ENCODE measurements at regions not wholly inside any gene's neighbourhood (a gene's known extent, or its start where the extent isn't known, plus 50 kb on each side); places are given as distances from the start of the nearest gene placed in this dataset.
"Not testable (repeated sequence)": the region's sequence is repeated elsewhere in the genome, so short reads cannot be mapped to it uniquely, and the experiment has no call there.

DNA sequence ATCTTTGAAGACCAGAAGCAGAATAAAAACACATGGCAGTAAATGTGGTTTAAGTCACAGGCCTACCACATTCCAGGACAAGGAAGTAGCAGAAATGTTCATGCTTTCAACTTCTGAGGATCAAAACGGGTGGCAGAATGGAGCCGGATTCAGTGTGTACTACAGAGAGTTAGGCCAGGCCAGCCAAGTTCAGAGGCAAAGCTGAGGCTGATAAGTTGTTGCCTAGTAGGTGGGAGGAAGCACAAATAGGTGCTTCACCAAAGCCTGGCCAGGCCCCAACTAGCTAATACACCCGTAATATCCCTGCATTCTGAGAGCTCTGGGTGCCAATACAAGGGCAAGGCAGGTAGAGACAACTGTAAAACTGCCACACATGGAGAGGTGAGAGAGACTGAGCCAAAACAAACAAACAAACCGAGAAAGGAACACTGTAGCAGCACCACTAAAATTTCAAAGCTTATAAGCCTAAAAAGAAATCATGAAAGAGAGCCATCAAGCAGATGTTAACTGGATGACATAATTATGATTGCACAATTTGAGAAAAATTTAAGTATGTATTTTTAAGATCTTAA lies 156.4 kb upstream of the CBLB start:
- DNase-seq (ENCODE audit: low spot score) = no peak

GRCh38 chr3:106029954-106030626 lies 161.3 kb upstream of the CBLB start:
- no peak for DNase-seq (ENCODE audit: low spot score)

DNA sequence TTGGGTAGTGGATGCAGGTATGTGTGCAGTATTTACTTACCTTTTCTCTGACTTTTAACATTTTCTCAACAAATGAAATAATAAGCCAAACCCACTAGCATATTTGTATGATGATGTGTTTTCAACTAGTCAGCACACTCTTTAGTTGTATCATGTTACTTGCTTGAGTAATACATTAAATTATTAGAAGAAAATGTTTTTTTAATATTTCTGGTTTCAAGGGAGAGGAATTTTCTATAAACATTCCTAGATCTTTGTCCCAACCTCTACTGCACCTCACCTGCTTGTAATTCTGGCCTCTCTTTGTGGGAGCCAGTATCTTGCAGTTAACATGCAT lies 161.8 kb upstream of the CBLB start:
- no peak for DNase-seq (ENCODE audit: low spot score)

DNA sequence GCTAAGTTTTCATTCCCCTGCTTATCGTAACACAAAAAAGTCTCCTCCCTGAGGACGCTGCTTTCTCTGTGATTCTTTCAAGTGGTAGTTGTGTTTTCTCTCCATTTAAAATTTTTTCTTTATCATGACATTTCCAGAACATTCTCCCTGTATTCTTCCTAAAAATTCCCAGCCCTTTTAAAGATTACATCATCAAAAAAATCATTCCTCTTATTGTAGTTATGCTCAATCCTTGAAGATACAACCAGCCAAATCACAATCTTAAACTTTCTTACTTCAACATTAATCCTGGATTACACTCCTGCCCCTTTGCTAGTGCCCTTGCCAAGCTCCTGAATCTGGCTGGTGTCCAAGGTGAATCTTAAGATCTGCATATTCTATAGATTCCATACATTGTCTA lies 163.7 kb upstream of the CBLB start:
- DNase-seq (ENCODE audit: low spot score) = no peak

GRCh38 chr3:106033654-106034053 lies 164.8 kb upstream of the CBLB start:
- peak; percentile 7 for DNase-seq (ENCODE audit: low spot score)

DNA sequence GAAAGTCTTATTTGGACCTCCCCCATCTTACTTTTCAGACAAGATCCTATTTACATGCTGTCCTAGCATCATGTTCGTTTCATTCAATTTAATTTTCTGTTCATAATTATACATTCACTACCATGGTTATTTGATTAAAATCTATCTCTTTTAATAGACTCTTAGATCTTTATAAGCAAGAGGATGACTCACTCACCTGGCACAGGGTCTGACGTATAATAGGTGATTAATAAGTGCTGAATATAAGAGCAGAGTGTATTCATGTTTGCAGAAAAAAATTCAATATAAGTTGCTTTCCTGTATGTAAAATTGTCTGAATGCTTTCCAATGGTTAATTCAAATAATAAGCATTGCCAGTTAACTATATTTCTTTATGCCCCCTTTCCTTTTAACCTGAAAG lies 165.5 kb upstream of the CBLB start:
- DNase-seq (ENCODE audit: low spot score) = no peak

DNA sequence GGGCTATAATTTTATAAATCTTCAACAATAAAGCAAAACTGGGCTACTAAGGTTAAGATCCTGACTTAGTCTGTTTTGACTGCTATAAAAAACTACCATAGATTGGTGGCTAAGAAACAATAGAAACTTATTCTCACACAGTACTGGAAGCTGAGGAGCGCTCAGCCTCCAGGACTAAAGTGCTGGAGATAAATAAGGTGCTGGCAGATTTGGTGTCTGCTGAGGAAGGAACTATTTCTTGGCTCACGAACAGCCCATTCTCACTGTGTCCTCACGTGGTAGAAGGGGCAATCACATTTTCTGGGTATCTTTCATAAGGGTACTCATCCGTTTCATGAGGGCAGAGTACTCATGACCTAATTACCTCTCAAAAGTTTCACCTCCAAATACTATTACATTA lies 166.8 kb upstream of the CBLB start:
- no peak for DNase-seq (ENCODE audit: low spot score)

DNA sequence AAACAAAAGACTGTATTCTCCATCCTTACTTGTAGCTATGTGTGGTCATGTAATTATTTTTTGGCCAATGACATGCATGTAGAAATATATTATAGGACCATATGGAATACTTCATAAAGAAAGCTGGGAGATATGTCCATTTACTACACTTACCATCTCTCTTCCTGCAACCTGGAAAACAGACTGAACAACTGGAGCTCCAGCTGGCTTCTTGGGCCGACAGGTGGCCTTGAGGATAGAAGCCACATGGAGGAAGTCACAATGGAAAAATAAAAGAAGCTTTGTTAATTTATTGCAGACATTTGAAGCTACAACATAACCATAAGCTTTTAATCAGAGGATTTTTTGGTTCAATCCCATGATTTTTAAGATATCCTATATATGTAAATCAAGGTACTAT lies 167.9 kb upstream of the CBLB start:
- no peak for DNase-seq (ENCODE audit: low spot score)

DNA sequence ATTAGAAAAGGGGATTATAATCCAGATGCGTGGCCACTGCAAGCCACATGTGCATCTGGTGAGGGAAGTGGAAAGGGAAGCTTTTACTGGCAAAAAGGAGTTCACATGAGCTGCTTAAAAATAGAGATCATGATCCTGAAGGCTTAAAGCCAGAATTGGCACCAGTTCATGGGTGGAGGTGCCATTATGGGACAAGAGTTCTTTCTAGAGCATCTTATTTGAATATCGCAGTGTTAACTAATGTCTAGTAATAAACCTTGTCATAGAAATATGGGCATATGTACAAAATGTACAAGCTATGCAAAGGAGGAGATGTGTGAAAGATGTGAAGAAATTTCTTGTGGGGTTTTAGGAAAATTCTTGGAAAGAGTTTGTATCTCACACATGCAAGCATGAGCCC lies 178.4 kb upstream of the CBLB start:
- DNase-seq (ENCODE audit: low spot score) = no peak

DNA sequence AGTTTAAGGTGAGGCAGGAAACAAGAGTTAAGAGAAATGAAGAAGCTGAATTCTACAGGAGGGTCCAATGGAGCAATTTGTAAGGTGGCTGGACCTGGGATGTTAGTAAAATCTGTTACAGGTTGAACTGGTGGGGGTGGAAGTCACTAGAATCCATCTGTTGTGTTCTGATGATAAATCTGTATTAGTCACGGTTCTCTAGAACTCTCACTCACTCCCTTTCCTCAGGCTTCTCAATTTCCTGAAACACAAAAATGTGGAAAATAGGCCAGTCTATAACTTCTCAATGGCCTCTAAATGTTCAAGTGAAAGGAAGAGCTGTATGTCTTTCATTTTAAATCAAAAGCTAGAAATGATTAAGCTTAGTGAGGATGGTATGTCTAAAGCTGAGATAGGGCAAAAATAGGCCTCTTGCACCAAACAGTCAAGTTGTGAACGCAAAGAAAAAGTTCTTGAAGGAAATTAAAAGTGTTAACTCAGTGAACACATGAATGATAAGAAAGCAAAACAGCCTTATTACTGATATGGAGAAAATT lies 180.2 kb upstream of the CBLB start:
- no peak for DNase-seq (ENCODE audit: low spot score)

DNA sequence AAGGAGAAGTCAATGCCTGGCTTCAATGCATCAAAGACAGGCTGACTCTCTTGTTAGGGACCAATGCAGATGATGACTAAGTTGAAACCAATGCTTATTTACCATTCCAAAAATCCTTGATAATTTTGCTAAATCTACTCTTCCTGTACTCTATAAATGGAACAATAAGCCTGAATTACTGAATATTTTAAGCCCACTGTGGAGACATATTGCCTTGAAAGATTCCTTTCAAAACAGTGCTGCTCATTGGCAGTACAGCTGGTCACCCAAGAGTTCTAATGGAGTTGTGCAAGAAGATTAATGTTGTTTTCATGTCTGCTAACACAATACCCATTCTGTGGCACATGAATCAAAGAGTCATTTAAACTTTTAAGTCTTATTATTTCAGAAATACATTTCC lies 181.0 kb upstream of the CBLB start:
- DNase-seq (ENCODE audit: low spot score) = no peak

- DNase-seq (ENCODE audit: low spot score) = no peak
Measured at GRCh38 chr3:106056931-106057330, 188.1 kb upstream of the CBLB start.

DNA sequence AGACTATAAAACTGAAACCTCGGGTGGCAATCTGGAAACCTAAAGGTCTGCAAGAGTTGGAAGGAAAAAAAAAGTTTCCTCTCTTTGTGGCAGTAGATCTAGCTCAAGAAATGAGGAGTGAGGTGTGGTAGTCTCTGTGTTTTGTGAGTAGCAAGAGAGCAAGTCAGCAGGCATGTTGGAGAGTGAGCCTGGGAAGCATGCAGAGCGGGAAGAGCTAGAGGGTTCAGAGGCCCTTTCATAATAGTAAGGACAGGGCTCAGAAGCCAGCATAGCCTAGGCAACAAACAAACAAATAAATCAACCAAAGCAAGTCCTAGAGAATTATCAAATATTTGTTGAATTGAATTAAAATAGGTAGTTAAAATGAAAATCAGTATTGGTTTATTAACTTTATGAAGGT lies 189.7 kb upstream of the CBLB start:
- no peak for DNase-seq (ENCODE audit: low spot score)

DNA sequence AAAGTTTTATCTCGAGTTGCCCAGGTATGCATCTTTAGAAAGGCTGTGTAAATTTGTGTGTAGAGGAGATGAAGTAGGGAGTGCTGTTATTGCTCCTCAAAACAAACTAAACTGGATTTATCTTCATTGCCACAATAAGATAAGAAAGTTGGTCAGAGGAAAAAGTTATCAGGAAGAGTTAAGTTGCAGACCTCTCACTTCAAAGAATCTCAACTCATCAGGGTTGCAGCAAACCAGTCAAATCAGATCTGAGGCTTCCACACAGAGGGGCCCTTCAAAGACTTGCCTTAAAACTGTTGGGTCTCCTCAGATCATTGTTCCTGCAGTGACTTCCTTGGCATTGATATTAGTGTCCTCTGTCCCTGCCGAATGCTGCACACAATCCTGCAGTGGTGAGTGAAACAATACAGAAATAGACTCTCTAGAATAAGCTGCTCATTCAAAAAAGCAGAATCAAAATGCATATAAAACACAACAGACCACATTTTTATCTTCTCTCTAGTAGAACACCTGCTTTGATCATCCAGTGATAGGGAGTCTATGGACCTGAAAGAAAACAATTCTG lies 191.2 kb upstream of the CBLB start:
- no peak for DNase-seq (ENCODE audit: low spot score)

DNA sequence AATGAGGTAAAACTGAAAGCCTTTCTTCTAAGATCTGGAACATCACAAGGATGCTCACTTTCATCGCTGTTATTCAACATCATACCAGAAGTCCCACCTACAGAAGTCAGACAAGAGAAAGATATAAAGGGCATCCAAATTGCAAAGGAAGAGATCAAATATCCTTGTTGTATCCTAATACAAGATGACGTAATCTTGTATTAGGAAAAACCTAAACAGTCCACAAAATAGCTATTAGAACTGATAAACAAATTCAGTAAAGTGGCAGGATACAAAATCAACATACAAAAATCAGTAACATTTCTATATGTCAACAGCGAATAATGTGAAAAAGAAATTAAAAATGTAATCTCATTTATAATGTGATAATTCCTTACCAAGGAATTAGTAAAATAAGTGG lies 195.1 kb upstream of the CBLB start:
- DNase-seq (ENCODE audit: low spot score) = no peak

- no peak for DNase-seq (ENCODE audit: low spot score)
Measured at GRCh38 chr3:106065831-106066230, 197.0 kb upstream of the CBLB start.

- no peak for DNase-seq (ENCODE audit: low spot score)
Measured at GRCh38 chr3:106067711-106068110, 198.9 kb upstream of the CBLB start.

GRCh38 chr3:106068381-106068780 lies 199.6 kb upstream of the CBLB start:
- DNase-seq (ENCODE audit: low spot score) = peak; percentile 2

GRCh38 chr3:106068795-106069194 lies 200.0 kb upstream of the CBLB start:
- peak; percentile 42 for DNase-seq (ENCODE audit: low spot score)

DNA sequence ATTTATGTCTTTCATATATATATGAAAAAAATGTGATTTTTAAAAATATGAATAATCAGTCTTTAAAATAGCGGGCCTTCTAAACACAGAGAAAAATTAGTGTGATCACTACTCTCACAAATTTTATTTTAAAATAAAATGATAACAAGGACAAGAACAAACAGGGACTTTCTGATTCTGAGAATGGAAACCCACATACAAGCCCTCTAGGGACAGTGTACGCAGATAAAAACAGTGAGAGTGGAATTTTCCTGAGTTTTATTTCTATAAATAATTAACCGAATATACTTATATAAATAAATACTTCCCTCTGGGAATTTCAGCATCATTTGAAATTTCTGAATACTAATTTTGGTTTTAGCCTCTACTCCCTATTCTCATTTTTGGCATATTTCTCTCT lies 201.4 kb upstream of the CBLB start:
- DNase-seq (ENCODE audit: low spot score) = no peak

DNA sequence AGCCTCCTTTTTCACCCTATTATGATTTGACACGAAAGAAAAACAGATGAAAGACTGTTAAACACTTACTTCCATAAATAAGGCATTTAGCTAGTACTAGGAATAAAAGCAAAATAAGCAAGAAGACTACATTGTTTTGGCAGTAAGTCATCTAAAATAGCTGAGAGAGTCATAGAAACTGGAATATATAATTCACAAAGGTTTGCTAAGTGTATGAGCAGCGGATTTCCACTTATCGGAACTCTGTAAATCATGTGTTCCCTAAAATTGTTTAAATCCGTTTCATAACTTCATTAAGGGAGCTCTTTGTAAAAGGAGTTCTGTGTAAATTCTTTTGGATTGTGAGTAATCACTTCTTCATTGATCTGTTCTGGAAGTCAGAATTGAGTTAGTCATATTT lies 202.5 kb upstream of the CBLB start:
- no peak for DNase-seq (ENCODE audit: low spot score)

GRCh38 chr3:106072596-106072995 lies 203.8 kb upstream of the CBLB start:
- not testable (repeated sequence) for DNase-seq (ENCODE audit: low spot score)

DNA sequence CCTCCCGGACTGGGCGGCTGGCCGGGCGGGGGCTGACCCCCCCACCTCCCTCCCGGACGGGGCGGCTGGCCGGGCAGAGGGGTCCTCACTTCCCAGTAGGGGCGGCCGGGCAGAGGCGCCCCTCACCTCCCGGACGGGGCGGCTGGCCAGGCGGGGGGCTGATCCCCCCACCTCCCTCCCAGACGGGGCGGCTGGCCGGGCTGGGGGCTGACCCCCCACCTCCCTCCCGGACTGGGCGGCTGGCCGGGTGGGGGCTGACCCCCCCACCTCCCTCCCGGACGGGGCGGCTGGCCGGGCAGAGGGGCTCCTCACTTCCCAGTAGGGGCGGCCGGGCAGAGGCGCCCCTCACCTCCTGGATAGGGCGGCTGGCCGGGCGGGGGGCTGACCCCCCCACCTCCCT lies 205.0 kb upstream of the CBLB start:
- not testable (repeated sequence) for DNase-seq (ENCODE audit: low spot score)

DNA sequence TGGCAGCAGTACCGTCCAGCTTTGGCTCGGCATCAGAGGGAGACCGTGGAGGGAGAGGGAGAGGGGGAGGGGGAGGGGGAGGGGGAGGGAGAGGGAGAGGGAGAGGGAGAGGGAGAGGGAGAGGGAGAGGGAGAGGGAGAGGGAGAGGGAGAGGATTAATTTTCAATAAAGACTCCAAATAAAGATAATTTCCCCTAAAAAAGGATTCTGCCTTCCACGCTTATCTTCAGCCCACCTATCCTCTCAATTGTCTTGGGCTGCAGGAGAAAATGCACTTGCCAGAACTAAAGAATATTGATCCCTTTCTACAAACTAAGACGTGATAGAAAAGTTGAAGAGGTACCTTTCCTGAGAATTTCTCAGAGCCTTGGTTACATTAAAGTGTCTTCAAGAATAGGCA lies 206.9 kb upstream of the CBLB start:
- DNase-seq (ENCODE audit: low spot score) = not testable (repeated sequence)
